K562 (cell line): ENCODE measurements at regions not wholly inside any gene's neighbourhood (a gene's known extent, or its start where the extent isn't known, plus 50 kb on each side); places are given as distances from the start of the nearest gene placed in this dataset.

ENCODE experiments used
- ATAC-seq: fragments of 200-7000 bp; cut with Tn5 transposase; 3 replicates; pipeline ENCODE4 v1.9.1; 2020; ENCODE audit warnings: moderate library complexity
- BruUV-seq: library from RNA; stranded (reverse); fragments of 400-500 nt; replicated peaks from 2 replicates; lab custom pipeline; 2021; lab: Mats Ljungman, UMichigan
- CTCF ChIA-PET: fragments of 300-600 bp; formaldehyde crosslinking; extraction: SDS; loops from one replicate; lab custom pipeline; 2021; ENCODE audit warnings: low intra/inter-chr PET ratio; lab: Yijun Ruan, JAX
- POLR2A ChIA-PET: fragments of 300-600, 350-650 bp; sonication (Branson Sonifier 250); formaldehyde crosslinking; extraction: SDS; loops from one replicate; lab custom pipeline; 2021; ENCODE audit warnings: antibody characterized with exemption, inconsistent platforms; lab: Yijun Ruan, JAX
- DNase-seq, 4 experiments: peaks; one replicate each; pipeline versions ENCODE4 v3.0.0 to v3.0.0-alpha.2; 2011 to 2018; ENCODE audit warnings: low spot score in 3 of 4, mixed read lengths in 3 of 4; ENCODE audit errors: extremely low read depth in 1 of 4
- FAIRE-seq: peaks from 2 replicates; lab custom pipeline; 2011; peaks lifted over from hg19 to GRCh38; lab: Jason Lieb, UNC
- H2AFZ ChIP-seq: 2 replicates; pipeline ENCODE4 v1.6.0; 2011; ENCODE audit warnings: low read depth, low read length, control low read depth, inconsistent platforms
- H3K27ac ChIP-seq: fragments of 200-600 bp; 3 replicates; pipeline ENCODE4 v1.8.0; 2011; ENCODE audit warnings: low read depth, mild to moderate bottlenecking, control low read depth, inconsistent platforms, low read length, moderate library complexity, mixed read lengths; ENCODE audit errors: extremely low read depth
- H3K27me3 ChIP-seq, 2 experiments: fragments of 300-600 bp in 1 of 2; 2 replicates in 1 of 2; 3 replicates in 1 of 2; pipeline versions ENCODE4 v1.6.0 to v1.8.0; 2011; ENCODE audit warnings: inconsistent platforms in 2 of 2, low read length in 2 of 2, mild to moderate bottlenecking in 1 of 2, mixed read lengths in 1 of 2, moderate library complexity in 1 of 2; ENCODE audit not compliant: control insufficient read depth in 2 of 2, insufficient read depth in 2 of 2
- H3K36me3 ChIP-seq: fragments of 300-600 bp; 3 replicates; pipeline ENCODE4 v1.8.0; 2011; ENCODE audit warnings: mild to moderate bottlenecking, low read length, inconsistent platforms; ENCODE audit not compliant: control insufficient read depth, insufficient read depth
- H3K4me1 ChIP-seq, 2 experiments: fragments of 200-600 bp in 1 of 2; replicated peaks in 1 of 2; 2 replicates in 1 of 2; 3 replicates in 1 of 2; pipeline versions ENCODE4 v1.5.1 to v1.8.0; 2011; ENCODE audit warnings: inconsistent platforms in 2 of 2, low read length in 2 of 2, mild to moderate bottlenecking in 1 of 2, mixed read lengths in 1 of 2, moderate library complexity in 1 of 2; ENCODE audit not compliant: control insufficient read depth in 2 of 2, insufficient read depth in 2 of 2
- H3K4me2 ChIP-seq: 2 replicates; pipeline ENCODE4 v1.6.1; 2011; ENCODE audit warnings: low read length, control low read depth, inconsistent platforms, mixed read lengths; ENCODE audit not compliant: insufficient read depth
- H3K4me3 ChIP-seq: fragments of 200-600 bp; sonication (generic), shearing (Covaris generic); 2 replicates; pipeline ENCODE4 v1.5.1; 2016; ENCODE audit warnings: control low read depth, inconsistent platforms
- H3K79me2 ChIP-seq: fragments of 200-600 bp; 3 replicates; pipeline ENCODE4 v1.8.0; 2011; ENCODE audit warnings: low read length, inconsistent platforms; ENCODE audit not compliant: control insufficient read depth, insufficient read depth
- H3K9ac ChIP-seq, 2 experiments: 2 replicates each; pipeline versions ENCODE4 v1.6.0 to v1.6.1; 2011; ENCODE audit warnings: low read depth in 2 of 2, low read length in 2 of 2, control low read depth in 1 of 2, inconsistent platforms in 1 of 2, mild to moderate bottlenecking in 1 of 2, mixed read lengths in 1 of 2; ENCODE audit not compliant: insufficient read depth in 1 of 2
- H3K9me1 ChIP-seq: one replicate; pipeline ENCODE4 v1.6.0; 2011; ENCODE audit warnings: inconsistent platforms, mild to moderate bottlenecking, low read length, moderate library complexity; ENCODE audit not compliant: control insufficient read depth, insufficient read depth
- H3K9me3 ChIP-seq: replicated peaks from 2 replicates; pipeline ENCODE4 v1.5.1; 2011; ENCODE audit warnings: low read depth, low read length, inconsistent platforms; ENCODE audit not compliant: control insufficient read depth, insufficient read depth
- H4K20me1 ChIP-seq: replicated peaks from 2 replicates; pipeline ENCODE4 v1.6.1; 2011; ENCODE audit warnings: low read length, inconsistent platforms, mixed read lengths; ENCODE audit not compliant: control insufficient read depth, insufficient read depth
- MTA3 ChIP-seq: fragments of 450-650 bp; formaldehyde crosslinking; IDR thresholded peaks from 2 replicates; pipeline ENCODE4 v1.6.1; 2017; ENCODE audit warnings: mild to moderate bottlenecking, borderline replicate concordance
- YBX1 ChIP-seq: fragments of 450-650 bp; IDR thresholded peaks from 2 replicates; pipeline ENCODE4 v1.7.1; 2016; ENCODE audit warnings: mild to moderate bottlenecking
- WGBS: fragments of 100-300 bp; shearing (Covaris generic); methylation state at CpG from one replicate; pipeline ENCODE4 v1.1.6; 2016; ENCODE audit warnings: low coverage, mixed read lengths; ENCODE audit not compliant: insufficient coverage; ENCODE audit errors: missing lambda C conversion rate; 5-methylcytosine and 5-hydroxymethylcytosine counted together
- in situ Hi-C: fragments of 300-500 bp; cut with MboI; formaldehyde crosslinking; loops from 4 replicates; pipeline ENCODE4 v1.15.0; 2018; ENCODE audit warnings: inconsistent platforms, mixed read lengths
- intact Hi-C: fragments of 100-400 bp; cut with micrococcal nuclease; formaldehyde crosslinking; loops from 2 replicates; pipeline ENCODE4 v1.14.2; 2022
- TF ChIP-seq, protein P1 (sequence below): fragments of 250-450 bp; sonication (Bioruptor Pico); IDR thresholded peaks from 2 replicates; pipeline ENCODE4 v1.4.0; 2020; ENCODE audit warnings: mild to moderate bottlenecking, moderate library complexity
- TF ChIP-seq, protein P2 (sequence below): fragments of 250-450 bp; sonication (Bioruptor Pico); IDR thresholded peaks from 2 replicates; pipeline ENCODE4 v1.4.0; 2020
- TF ChIP-seq, protein P3 (sequence below): sonication (generic); formaldehyde crosslinking; IDR thresholded peaks from 2 replicates; pipeline ENCODE4 v1.4.0; 2020; ENCODE audit warnings: mild to moderate bottlenecking, missing genetic modification reagents

DNA sequence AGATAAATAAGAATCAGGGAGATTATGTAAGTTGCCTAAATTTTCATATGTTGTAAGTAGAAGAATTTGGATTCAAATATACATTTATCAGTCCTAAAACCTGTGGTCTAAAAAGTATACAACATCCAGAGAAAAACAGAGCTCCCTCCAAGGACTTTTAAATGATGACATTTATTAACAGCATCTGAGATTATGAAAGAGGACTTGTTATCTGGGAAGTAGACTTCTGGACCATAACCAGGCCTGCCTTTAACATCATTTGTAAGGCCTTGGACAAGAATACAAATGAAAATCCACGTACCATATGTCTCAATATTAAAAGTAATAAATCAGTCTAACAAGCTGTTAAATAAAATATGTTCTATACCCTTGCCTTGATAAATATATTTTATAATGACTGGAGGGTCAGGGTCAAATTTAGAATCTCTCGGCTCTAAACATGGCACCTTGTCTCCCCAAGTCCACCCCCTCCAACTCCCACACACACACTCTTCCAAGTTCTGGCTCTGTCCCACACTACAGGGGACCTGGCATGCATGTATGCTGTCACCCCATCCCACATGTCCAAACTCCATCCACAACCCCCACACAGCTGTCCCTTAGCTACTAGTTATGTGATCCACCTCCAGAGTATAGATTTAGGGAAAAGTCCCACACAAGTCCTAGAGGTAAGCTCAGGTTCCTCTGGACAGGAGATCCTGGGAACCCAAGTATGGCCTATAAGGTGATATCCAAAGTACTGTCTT is 382.6 kb downstream of the CDH2 start:
- FAIRE-seq: no peak
- Histone ChIP-seq H3K4me2 (no peak overlapping the region), H3K4me1 (no peaks in the 10 kb centered on the region), H4K20me1 (no peaks in the 10 kb centered on the region), H3K27me3 (no peaks in the 10 kb centered on the region), H3K9me1 (no peaks in the 10 kb centered on the region), H2AFZ (no peak overlapping the region), H3K27ac (no peak overlapping the region), H3K9ac (no peak overlapping the region), H3K79me2 (no peaks in the 10 kb centered on the region), H3K36me3 (no peaks in the 10 kb centered on the region), H3K4me3 (no peak overlapping the region), H3K9me3 (no peaks in the 10 kb centered on the region)
- intact Hi-C loops: no loop called here
- TF ChIP-seq MTA3: no peak
- no peak for TF ChIP-seq YBX1
- TF ChIP-seq, protein P1, sequence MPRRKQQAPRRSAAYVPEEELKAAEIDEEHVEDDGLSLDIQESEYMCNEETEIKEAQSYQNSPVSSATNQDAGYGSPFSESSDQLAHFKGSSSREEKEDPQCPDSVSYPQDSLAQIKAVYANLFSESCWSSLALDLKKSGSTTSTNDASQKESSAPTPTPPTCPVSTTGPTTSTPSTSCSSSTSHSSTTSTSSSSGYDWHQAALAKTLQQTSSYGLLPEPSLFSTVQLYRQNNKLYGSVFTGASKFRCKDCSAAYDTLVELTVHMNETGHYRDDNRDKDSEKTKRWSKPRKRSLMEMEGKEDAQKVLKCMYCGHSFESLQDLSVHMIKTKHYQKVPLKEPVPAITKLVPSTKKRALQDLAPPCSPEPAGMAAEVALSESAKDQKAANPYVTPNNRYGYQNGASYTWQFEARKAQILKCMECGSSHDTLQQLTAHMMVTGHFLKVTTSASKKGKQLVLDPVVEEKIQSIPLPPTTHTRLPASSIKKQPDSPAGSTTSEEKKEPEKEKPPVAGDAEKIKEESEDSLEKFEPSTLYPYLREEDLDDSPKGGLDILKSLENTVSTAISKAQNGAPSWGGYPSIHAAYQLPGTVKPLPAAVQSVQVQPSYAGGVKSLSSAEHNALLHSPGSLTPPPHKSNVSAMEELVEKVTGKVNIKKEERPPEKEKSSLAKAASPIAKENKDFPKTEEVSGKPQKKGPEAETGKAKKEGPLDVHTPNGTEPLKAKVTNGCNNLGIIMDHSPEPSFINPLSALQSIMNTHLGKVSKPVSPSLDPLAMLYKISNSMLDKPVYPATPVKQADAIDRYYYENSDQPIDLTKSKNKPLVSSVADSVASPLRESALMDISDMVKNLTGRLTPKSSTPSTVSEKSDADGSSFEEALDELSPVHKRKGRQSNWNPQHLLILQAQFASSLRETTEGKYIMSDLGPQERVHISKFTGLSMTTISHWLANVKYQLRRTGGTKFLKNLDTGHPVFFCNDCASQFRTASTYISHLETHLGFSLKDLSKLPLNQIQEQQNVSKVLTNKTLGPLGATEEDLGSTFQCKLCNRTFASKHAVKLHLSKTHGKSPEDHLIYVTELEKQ: no peak
- TF ChIP-seq, protein P2, sequence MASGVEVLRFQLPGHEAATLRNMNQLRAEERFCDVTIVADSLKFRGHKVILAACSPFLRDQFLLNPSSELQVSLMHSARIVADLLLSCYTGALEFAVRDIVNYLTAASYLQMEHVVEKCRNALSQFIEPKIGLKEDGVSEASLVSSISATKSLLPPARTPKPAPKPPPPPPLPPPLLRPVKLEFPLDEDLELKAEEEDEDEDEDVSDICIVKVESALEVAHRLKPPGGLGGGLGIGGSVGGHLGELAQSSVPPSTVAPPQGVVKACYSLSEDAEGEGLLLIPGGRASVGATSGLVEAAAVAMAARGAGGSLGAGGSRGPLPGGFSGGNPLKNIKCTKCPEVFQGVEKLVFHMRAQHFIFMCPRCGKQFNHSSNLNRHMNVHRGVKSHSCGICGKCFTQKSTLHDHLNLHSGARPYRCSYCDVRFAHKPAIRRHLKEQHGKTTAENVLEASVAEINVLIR (CRISPR knock-in tag): no peak
- TF ChIP-seq, protein P3, sequence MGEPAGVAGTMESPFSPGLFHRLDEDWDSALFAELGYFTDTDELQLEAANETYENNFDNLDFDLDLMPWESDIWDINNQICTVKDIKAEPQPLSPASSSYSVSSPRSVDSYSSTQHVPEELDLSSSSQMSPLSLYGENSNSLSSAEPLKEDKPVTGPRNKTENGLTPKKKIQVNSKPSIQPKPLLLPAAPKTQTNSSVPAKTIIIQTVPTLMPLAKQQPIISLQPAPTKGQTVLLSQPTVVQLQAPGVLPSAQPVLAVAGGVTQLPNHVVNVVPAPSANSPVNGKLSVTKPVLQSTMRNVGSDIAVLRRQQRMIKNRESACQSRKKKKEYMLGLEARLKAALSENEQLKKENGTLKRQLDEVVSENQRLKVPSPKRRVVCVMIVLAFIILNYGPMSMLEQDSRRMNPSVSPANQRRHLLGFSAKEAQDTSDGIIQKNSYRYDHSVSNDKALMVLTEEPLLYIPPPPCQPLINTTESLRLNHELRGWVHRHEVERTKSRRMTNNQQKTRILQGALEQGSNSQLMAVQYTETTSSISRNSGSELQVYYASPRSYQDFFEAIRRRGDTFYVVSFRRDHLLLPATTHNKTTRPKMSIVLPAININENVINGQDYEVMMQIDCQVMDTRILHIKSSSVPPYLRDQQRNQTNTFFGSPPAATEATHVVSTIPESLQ: no peak
- in situ Hi-C loops: no loop called here
- POLR2A ChIA-PET: no interaction called here
- ATAC-seq: no peak
- no peak for DNase-seq
- no TSS peak for BruUV-seq
- 0% methylated on average over 2 of the region's 2 CpGs for WGBS
- CTCF ChIA-PET: no interaction called here
